ENCODE measurements at regions not wholly inside any gene's neighbourhood (a gene's known extent, or its start where the extent isn't known, plus 50 kb on each side); places are given as distances from the start of the nearest gene placed in this dataset.

DNA sequence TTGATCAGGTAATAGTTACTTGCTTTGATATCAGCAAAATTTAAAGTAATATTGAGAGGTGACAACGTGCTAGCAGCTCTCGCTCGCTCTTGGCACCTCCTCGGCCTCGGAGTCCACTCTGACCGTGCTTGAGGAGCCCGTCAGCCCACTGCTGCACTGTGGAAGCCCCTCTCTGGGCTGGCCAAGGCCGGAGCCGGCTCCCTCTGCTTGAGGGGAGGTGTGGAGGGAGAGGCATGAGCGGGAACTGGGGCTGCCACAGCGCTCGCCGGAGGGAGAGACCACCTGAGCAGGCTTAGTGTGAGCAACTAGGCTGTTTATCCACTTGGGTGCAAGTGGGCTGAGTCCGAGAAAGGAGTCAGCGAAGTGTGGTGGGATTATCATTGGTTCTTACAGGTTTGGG, 455.7 kb upstream of the PCDH7 start:
- Mint-ChIP-seq H3K4me1 (no peaks in the 10 kb centered on the region), H3K27me3 (ENCODE audit: insufficient read depth) (no peaks in the 10 kb centered on the region), H3K4me3 (no peak overlapping the region), H3K9me3 (peaks cover 12% of the 10 kb centered on the region), H3K36me3 (ENCODE audit: low read depth) (no peaks in the 10 kb centered on the region), H3K27ac (no peak overlapping the region)
- 96 to 100% methylated on average over 3 to 15 of the region's 15 CpGs for WGBS, 2 experiments (ENCODE audit: insufficient coverage in 1 of 2, insufficient read length in 1 of 2)
- H3K9me3 ChIP-seq (ENCODE audit: control insufficient read depth, low read length) = no peaks in the 10 kb centered on the region
- TF ChIP-seq, protein P1, sequence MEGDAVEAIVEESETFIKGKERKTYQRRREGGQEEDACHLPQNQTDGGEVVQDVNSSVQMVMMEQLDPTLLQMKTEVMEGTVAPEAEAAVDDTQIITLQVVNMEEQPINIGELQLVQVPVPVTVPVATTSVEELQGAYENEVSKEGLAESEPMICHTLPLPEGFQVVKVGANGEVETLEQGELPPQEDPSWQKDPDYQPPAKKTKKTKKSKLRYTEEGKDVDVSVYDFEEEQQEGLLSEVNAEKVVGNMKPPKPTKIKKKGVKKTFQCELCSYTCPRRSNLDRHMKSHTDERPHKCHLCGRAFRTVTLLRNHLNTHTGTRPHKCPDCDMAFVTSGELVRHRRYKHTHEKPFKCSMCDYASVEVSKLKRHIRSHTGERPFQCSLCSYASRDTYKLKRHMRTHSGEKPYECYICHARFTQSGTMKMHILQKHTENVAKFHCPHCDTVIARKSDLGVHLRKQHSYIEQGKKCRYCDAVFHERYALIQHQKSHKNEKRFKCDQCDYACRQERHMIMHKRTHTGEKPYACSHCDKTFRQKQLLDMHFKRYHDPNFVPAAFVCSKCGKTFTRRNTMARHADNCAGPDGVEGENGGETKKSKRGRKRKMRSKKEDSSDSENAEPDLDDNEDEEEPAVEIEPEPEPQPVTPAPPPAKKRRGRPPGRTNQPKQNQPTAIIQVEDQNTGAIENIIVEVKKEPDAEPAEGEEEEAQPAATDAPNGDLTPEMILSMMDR (conservative IDR thresholded peaks at IDR 0.05) = no peak
- no peak for DNase-seq
- no peak overlapping the region for H3K9ac ChIP-seq (ENCODE audit: extremely low read depth, low read length, poor library complexity, severe bottlenecking)
- no peak overlapping the region for H3K27ac ChIP-seq (ENCODE audit: low read depth, low read length)
- H3K27me3 ChIP-seq (ENCODE audit: control insufficient read depth, insufficient read depth, low read length, poor library complexity, severe bottlenecking) = no peaks in the 10 kb centered on the region
- no peak overlapping the region for H3K4me3 ChIP-seq (ENCODE audit: low read length)
- H3K36me3 ChIP-seq (ENCODE audit: control insufficient read depth, insufficient read depth, low read length) = no peaks in the 10 kb centered on the region
- no peaks in the 10 kb centered on the region for H3K4me1 ChIP-seq (ENCODE audit: control insufficient read depth, insufficient read depth, low read length)

DNA sequence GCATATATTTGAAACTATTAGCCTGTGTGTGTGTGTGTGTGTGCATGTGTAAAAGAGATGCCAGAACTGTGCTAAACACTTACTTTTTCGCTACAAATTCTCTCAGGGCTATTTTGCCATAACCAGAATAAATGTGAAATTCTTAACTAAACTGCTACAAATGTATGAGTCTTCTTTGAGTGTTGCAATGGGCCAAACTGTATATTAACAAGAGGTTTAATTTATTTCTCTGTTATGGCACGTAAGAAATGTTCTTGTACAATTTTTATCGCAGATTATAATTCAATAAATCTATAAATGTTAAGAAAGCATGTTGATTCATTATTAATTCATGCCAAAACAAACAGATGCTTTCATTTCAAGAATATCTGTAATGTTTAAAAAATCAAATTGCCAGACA, 454.5 kb upstream of the PCDH7 start:
- H3K27me3 Mint-ChIP-seq (ENCODE audit: insufficient read depth) = no peaks in the 10 kb centered on the region
- no peak overlapping the region for H3K4me3 Mint-ChIP-seq
- Histone ChIP-seq H3K9ac (ENCODE audit: extremely low read depth, low read length, poor library complexity, severe bottlenecking) (no peak overlapping the region), H3K27me3 (ENCODE audit: control insufficient read depth, insufficient read depth, low read length, poor library complexity, severe bottlenecking) (no peaks in the 10 kb centered on the region), H3K9me3 (ENCODE audit: control insufficient read depth, low read length) (no peaks in the 10 kb centered on the region), H3K36me3 (ENCODE audit: control insufficient read depth, insufficient read depth, low read length) (no peaks in the 10 kb centered on the region), H3K27ac (ENCODE audit: low read depth, low read length) (no peak overlapping the region), H3K4me3 (ENCODE audit: low read length) (no peak overlapping the region), H3K4me1 (ENCODE audit: control insufficient read depth, insufficient read depth, low read length) (no peaks in the 10 kb centered on the region)
- H3K9me3 Mint-ChIP-seq = peaks cover 12% of the 10 kb centered on the region
- no peaks in the 10 kb centered on the region for H3K36me3 Mint-ChIP-seq (ENCODE audit: low read depth)
- no peak overlapping the region for H3K27ac Mint-ChIP-seq
- 100% methylated on average over 2 of the region's 3 CpGs; no CpG with 5 or more reads in 1 of the 2 experiments for WGBS, 2 experiments (ENCODE audit: insufficient coverage in 1 of 2, insufficient read length in 1 of 2)
- DNase-seq = no peak
- TF ChIP-seq, protein P1 (conservative IDR thresholded peaks at IDR 0.05) = no peak
- no peaks in the 10 kb centered on the region for H3K4me1 Mint-ChIP-seq

DNA sequence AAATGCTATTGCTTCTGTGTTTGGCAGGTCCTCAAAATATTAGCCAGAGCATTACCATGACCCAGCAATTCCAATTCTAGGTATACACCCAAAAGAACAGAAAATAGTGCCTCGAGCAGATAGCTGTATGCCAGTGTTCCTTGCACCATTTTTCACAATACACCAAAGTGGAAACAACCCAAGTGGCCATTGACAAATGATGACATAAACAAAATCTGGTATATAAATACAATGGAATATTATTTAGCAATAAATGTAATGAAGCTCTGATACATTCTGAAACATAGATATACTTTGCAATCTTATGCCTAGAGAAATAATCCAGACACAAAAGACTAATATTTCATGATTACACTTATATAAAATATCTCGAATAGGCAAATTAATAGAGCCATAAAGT, 451.8 kb upstream of the PCDH7 start:
- WGBS, 2 experiments (ENCODE audit: insufficient coverage in 1 of 2, insufficient read length in 1 of 2) = 72% methylated on average over 2 of the region's 2 CpGs; no CpG with 5 or more reads in 1 of the 2 experiments
- Histone ChIP-seq H3K4me1 (ENCODE audit: control insufficient read depth, insufficient read depth, low read length) (no peaks in the 10 kb centered on the region), H3K9me3 (ENCODE audit: control insufficient read depth, low read length) (peaks cover 10% of the 10 kb centered on the region), H3K9ac (ENCODE audit: extremely low read depth, low read length, poor library complexity, severe bottlenecking) (no peak overlapping the region), H3K27ac (ENCODE audit: low read depth, low read length) (no peak overlapping the region), H3K27me3 (ENCODE audit: control insufficient read depth, insufficient read depth, low read length, poor library complexity, severe bottlenecking) (no peaks in the 10 kb centered on the region), H3K36me3 (ENCODE audit: control insufficient read depth, insufficient read depth, low read length) (no peaks in the 10 kb centered on the region), H3K4me3 (ENCODE audit: low read length) (no peak overlapping the region)
- peaks cover 24% of the 10 kb centered on the region for H3K9me3 Mint-ChIP-seq
- no peaks in the 10 kb centered on the region for H3K4me1 Mint-ChIP-seq
- TF ChIP-seq, protein P1 (conservative IDR thresholded peaks at IDR 0.05) = no peak
- no peaks in the 10 kb centered on the region for H3K27me3 Mint-ChIP-seq (ENCODE audit: insufficient read depth)
- no peak overlapping the region for H3K27ac Mint-ChIP-seq
- H3K4me3 Mint-ChIP-seq = no peak overlapping the region
- DNase-seq = no peak
- H3K36me3 Mint-ChIP-seq (ENCODE audit: low read depth) = no peaks in the 10 kb centered on the region
